Stomach smooth muscle (tissue), 2 donors: ENCODE measurements at regions not wholly inside any gene's neighbourhood (a gene's known extent, or its start where the extent isn't known, plus 50 kb on each side); places are given as distances from the start of the nearest gene placed in this dataset.

Source experiments
- H3K27ac ChIP-seq: one replicate; pipeline ENCODE4 v1.7.0; 2013; ENCODE audit warnings: mild to moderate bottlenecking, low read length, inconsistent platforms
- H3K27me3 ChIP-seq, 2 donors: one replicate each; pipeline ENCODE4 v1.7.0; 2013; ENCODE audit warnings: low read length in 2 of 2; ENCODE audit not compliant: insufficient read depth in 2 of 2, control insufficient read depth in 1 of 2
- H3K36me3 ChIP-seq, 2 donors: one replicate each; pipeline ENCODE4 v1.7.0; 2013; ENCODE audit warnings: low read length in 2 of 2; ENCODE audit not compliant: control insufficient read depth in 2 of 2, insufficient read depth in 2 of 2
- H3K4me1 ChIP-seq: one replicate; pipeline ENCODE4 v1.7.0; 2013; ENCODE audit warnings: low read length; ENCODE audit not compliant: control insufficient read depth, insufficient read depth
- H3K4me3 ChIP-seq, 2 donors: one replicate each; pipeline ENCODE4 v1.7.0; 2013; ENCODE audit warnings: low read length in 2 of 2
- H3K9ac ChIP-seq, 2 donors: one replicate each; pipeline ENCODE4 v1.7.0; 2013; ENCODE audit warnings: low read length in 2 of 2, mild to moderate bottlenecking in 1 of 2
- H3K9me3 ChIP-seq, 2 donors: one replicate each; pipeline ENCODE4 v1.7.0; 2013; ENCODE audit warnings: low read length in 2 of 2; ENCODE audit not compliant: control insufficient read depth in 2 of 2
- donor health status: healthy.
- donor health status: Pancreatic carcinoma.

- no peak overlapping the region for H3K4me3 ChIP-seq
- H3K9me3 ChIP-seq, result no peaks in the 10 kb centered on the region
- no peaks in the 10 kb centered on the region for H3K27me3 ChIP-seq
- H3K36me3 ChIP-seq, result no peaks in the 10 kb centered on the region
- no peak overlapping the region for H3K9ac ChIP-seq
- no peaks in the 10 kb centered on the region for H3K4me1 ChIP-seq
- no peak overlapping the region for H3K27ac ChIP-seq
These were observed 57.0 kb upstream of the ATF7IP start for GRCh38 chr12:14308516-14308915.

GRCh38 chr12:14310866-14311265 is 54.6 kb upstream of the ATF7IP start:
- H3K4me3 ChIP-seq, result no peak overlapping the region
- H3K9ac ChIP-seq, result no peak overlapping the region
- no peaks in the 10 kb centered on the region for H3K4me1 ChIP-seq
- H3K27me3 ChIP-seq, result no peaks in the 10 kb centered on the region
- H3K36me3 ChIP-seq, result no peaks in the 10 kb centered on the region
- H3K27ac ChIP-seq, result no peak overlapping the region
- H3K9me3 ChIP-seq, result no peaks in the 10 kb centered on the region

- Histone ChIP-seq H3K9me3 (no peaks in the 10 kb centered on the region), H3K36me3 (no peaks in the 10 kb centered on the region), H3K9ac (no peak overlapping the region), H3K4me1 (no peaks in the 10 kb centered on the region), H3K27ac (no peak overlapping the region), H3K27me3 (no peaks in the 10 kb centered on the region), H3K4me3 (no peak overlapping the region)
These were observed 51.9 kb upstream of the ATF7IP start for GRCh38 chr12:14313379-14314138.

- Histone ChIP-seq H3K27me3 (no peaks in the 10 kb centered on the region), H3K36me3 (no peaks in the 10 kb centered on the region), H3K27ac (no peak overlapping the region), H3K4me3 (no peak overlapping the region), H3K4me1 (no peaks in the 10 kb centered on the region), H3K9me3 (no peaks in the 10 kb centered on the region), H3K9ac (no peak overlapping the region)
These were observed 50.7 kb upstream of the ATF7IP start for GRCh38 chr12:14314801-14315200.

- Histone ChIP-seq H3K27me3 (no peaks in the 10 kb centered on the region), H3K27ac (no peak overlapping the region), H3K9me3 (no peaks in the 10 kb centered on the region), H3K4me1 (no peaks in the 10 kb centered on the region), H3K36me3 (no peaks in the 10 kb centered on the region), H3K4me3 (no peak overlapping the region), H3K9ac (no peak overlapping the region)
These were observed 50.0 kb upstream of the ATF7IP start for GRCh38 chr12:14315501-14315900.
